ENCODE measurements at regions not wholly inside any gene's neighbourhood (a gene's known extent, or its start where the extent isn't known, plus 50 kb on each side); places are given as distances from the start of the nearest gene placed in this dataset.

GRCh38 chr11:28699701-28700100, 591.5 kb downstream of the METTL15 start:
- TF ChIP-seq EZH2phosphoT487 (IDR thresholded peaks at IDR 0.05; ENCODE audit: insufficient read depth, low read depth): no peak
- TF ChIP-seq EZH2 (IDR thresholded peaks at IDR 0.05; ENCODE audit: insufficient read depth, poor library complexity, severe bottlenecking): no peak
